NT2/D1 (cell line): ENCODE measurements at regions not wholly inside any gene's neighbourhood (a gene's known extent, or its start where the extent isn't known, plus 50 kb on each side); places are given as distances from the start of the nearest gene placed in this dataset.

Experiments used
- SUZ12 ChIP-seq: IDR thresholded peaks from 2 replicates; pipeline ENCODE4 v1.6.1; 2011; ENCODE audit not compliant: insufficient read length, insufficient read depth; ENCODE audit errors: extremely low read depth
- YY1 ChIP-seq: IDR thresholded peaks from 2 replicates; pipeline ENCODE4 v1.6.1; 2011; ENCODE audit not compliant: insufficient read length, insufficient read depth
- ZNF274 ChIP-seq: IDR thresholded peaks from 2 replicates; pipeline ENCODE4 v1.6.1; 2011; ENCODE audit warnings: mild to moderate bottlenecking, low read depth, low read length

GRCh38 chr1:198472119-198472518 lies 68.4 kb downstream of the ATP6V1G3 start:
- no peak for TF ChIP-seq SUZ12
- no peak for TF ChIP-seq ZNF274
- TF ChIP-seq YY1, result no peak
